Ovary (tissue), 7 donors: ENCODE measurements at regions not wholly inside any gene's neighbourhood (a gene's known extent, or its start where the extent isn't known, plus 50 kb on each side); places are given as distances from the start of the nearest gene placed in this dataset.

ENCODE experiments used
- DNase-seq, 5 donors: peaks; one replicate each; pipeline ENCODE4 v3.0.0-alpha.2; 2019 to 2020
- H3K27ac ChIP-seq, 2 donors: fragments of 200-600 bp; one replicate each; pipeline versions ENCODE4 v1.5.1 to v1.8.0; 2019 to 2022
- H3K27me3 ChIP-seq: fragments of 200-600 bp; one replicate; pipeline ENCODE4 v1.8.0; 2022
- H3K36me3 ChIP-seq: fragments of 200-600 bp; sonication (generic); one replicate; pipeline ENCODE4 v1.5.1; 2019
- H3K4me1 ChIP-seq: one replicate; pipeline ENCODE4 v1.8.1; 2013; ENCODE audit warnings: mild to moderate bottlenecking, moderate library complexity; ENCODE audit not compliant: insufficient read depth
- H3K4me3 ChIP-seq: fragments of 200-600 bp; sonication (generic); one replicate; pipeline ENCODE4 v1.5.1; 2017
- H3K9me3 ChIP-seq, 2 donors: fragments of 200-600 bp in 1 of 2; sonication (generic) in 1 of 2; one replicate each; pipeline versions ENCODE4 v1.5.1 to v1.8.1; 2013 to 2019; ENCODE audit warnings: mild to moderate bottlenecking in 1 of 2, moderate library complexity in 1 of 2
- CTCF ChIP-seq, 3 donors: fragments of 450-650 bp in 2 of 3; fragments of 200-600 bp in 1 of 3; IDR thresholded peaks; one replicate each; pipeline versions ENCODE4 v1.5.1 to v1.8.0; 2016 to 2022; ENCODE audit warnings: antibody characterized with exemption in 3 of 3, mild to moderate bottlenecking in 1 of 3
- EP300 ChIP-seq: sonication (generic); formaldehyde crosslinking; IDR thresholded peaks from one replicate; pipeline ENCODE4 v1.6.1; 2017; ENCODE audit warnings: antibody characterized with exemption
- POLR2A ChIP-seq: fragments of 450-650 bp; IDR thresholded peaks from one replicate; pipeline ENCODE4 v1.6.1; 2017; ENCODE audit warnings: antibody characterized with exemption, mild to moderate bottlenecking, moderate library complexity
- WGBS, 3 donors: extraction: QIAGEN DNeasy Blood & Tissue Kit in 1 of 3; methylation state at CpG; one replicate each; pipeline versions ENCODE4 v1.1.5 to v1.1.7; 2013 to 2017; 5-methylcytosine and 5-hydroxymethylcytosine counted together
- intact Hi-C, 4 donors: fragments of 100-400 bp; cut with DNase I; formaldehyde crosslinking; loops; one replicate each; pipeline versions ENCODE4 v1.11.0 to v1.15.1; 2022 to 2023
- donor health status: DM: no; HTN: no; CAD: no; lungs with moderate emphysema.
- donor health status: DM: no; HTN: no; CAD: no.
- donor health status: Bipolar disorder and iron deficiency.
- donor health status: DM: no; HTN: no; CAD: no.
- donor health status: DM: yes; HTN: yes; CAD: no.

GRCh38 chr2:142315346-142315745 is 184.5 kb upstream of the LRP1B start:
- Histone ChIP-seq H3K36me3 (no peaks in the 10 kb centered on the region), H3K4me1 (no peaks in the 10 kb centered on the region), H3K9me3 (no peaks in the 10 kb centered on the region), H3K27ac (no peak overlapping the region), H3K27me3 (no peaks in the 10 kb centered on the region), H3K4me3 (no peak overlapping the region)
- intact Hi-C loops: no loop called here
- no peak for DNase-seq
- TF ChIP-seq CTCF (IDR thresholded peaks at IDR 0.05) (no peak), POLR2A (no peak), EP300 (no peak)

- intact Hi-C loops: no loop called here
- H3K9me3 ChIP-seq: no peaks in the 10 kb centered on the region
Observed at GRCh38 chr2:142314164-142314563, 183.3 kb upstream of the LRP1B start.

GRCh38 chr2:142310530-142310929 is 179.7 kb upstream of the LRP1B start:
- TF ChIP-seq POLR2A (no peak), CTCF (IDR thresholded peaks at IDR 0.05) (no peak), EP300 (no peak)
- H3K9me3 ChIP-seq: no peaks in the 10 kb centered on the region
- intact Hi-C loops: no loop called here
- H3K27ac ChIP-seq: no peak overlapping the region
- H3K27me3 ChIP-seq: no peaks in the 10 kb centered on the region
- no peak for DNase-seq
- no peaks in the 10 kb centered on the region for H3K4me1 ChIP-seq
- no peak overlapping the region for H3K4me3 ChIP-seq
- no peaks in the 10 kb centered on the region for H3K36me3 ChIP-seq

More at GRCh38 chr2:142314164-142314563, 183.3 kb upstream of the LRP1B start:
- no peaks in the 10 kb centered on the region for H3K4me1 ChIP-seq
- H3K27me3 ChIP-seq: no peaks in the 10 kb centered on the region
- no peak overlapping the region for H3K4me3 ChIP-seq
- H3K36me3 ChIP-seq: no peaks in the 10 kb centered on the region
- 61 to 75% (median 64%) methylated on average over 2 of the region's 2 CpGs for WGBS, 3 donors
- H3K27ac ChIP-seq: no peak overlapping the region
- DNase-seq: no peak
- no peak for TF ChIP-seq EP300
- TF ChIP-seq POLR2A: no peak
- no peak for TF ChIP-seq CTCF (IDR thresholded peaks at IDR 0.05)

- Histone ChIP-seq H3K4me1 (no peaks in the 10 kb centered on the region), H3K4me3 (no peak overlapping the region), H3K27me3 (no peaks in the 10 kb centered on the region), H3K36me3 (no peaks in the 10 kb centered on the region), H3K9me3 (no peaks in the 10 kb centered on the region), H3K27ac (no peak overlapping the region)
- TF ChIP-seq EP300 (no peak), CTCF (IDR thresholded peaks at IDR 0.05) (no peak), POLR2A (no peak)
- intact Hi-C loops: no loop called here
- no peak for DNase-seq
Observed at GRCh38 chr2:142308744-142309143, 177.9 kb upstream of the LRP1B start.

- no peaks in the 10 kb centered on the region for H3K4me1 ChIP-seq
- TF ChIP-seq EP300 (no peak), CTCF (IDR thresholded peaks at IDR 0.05) (no peak), POLR2A (no peak)
- DNase-seq: no peak
- no peaks in the 10 kb centered on the region for H3K27me3 ChIP-seq
- H3K36me3 ChIP-seq: no peaks in the 10 kb centered on the region
- H3K9me3 ChIP-seq: no peaks in the 10 kb centered on the region
- H3K27ac ChIP-seq: no peak overlapping the region
- WGBS, 3 donors: 60 to 73% (median 70%) methylated on average over 4 of the region's 4 CpGs
- no peak overlapping the region for H3K4me3 ChIP-seq
- intact Hi-C loops: no loop called here
Observed at GRCh38 chr2:142307616-142308115, 176.8 kb upstream of the LRP1B start.
